ENCODE measurements at regions not wholly inside any gene's neighbourhood (a gene's known extent, or its start where the extent isn't known, plus 50 kb on each side); places are given as distances from the start of the nearest gene placed in this dataset.

- no peak for TF ChIP-seq CTCF (IDR thresholded peaks at IDR 0.05; ENCODE audit: extremely low read depth, low read depth, low read length)
- H3K27me3 ChIP-seq (ENCODE audit: insufficient read depth, low read length), result no peaks in the 10 kb centered on the region
- no peak overlapping the region for H3K27ac ChIP-seq (ENCODE audit: low read depth, low read length)
- no peak overlapping the region for H3K4me2 ChIP-seq (ENCODE audit: insufficient read depth, low read length)
- H2AFZ ChIP-seq (ENCODE audit: low read length), result no peak overlapping the region
- H3K79me2 ChIP-seq (ENCODE audit: insufficient read depth, low read length), result no peaks in the 10 kb centered on the region
- no peak overlapping the region for H3K4me3 ChIP-seq (ENCODE audit: insufficient read depth, low read length)
- no peak for DNase-seq (ENCODE audit: insufficient read length, low spot score, missing footprints)
- H3K36me3 ChIP-seq (ENCODE audit: insufficient read depth, low read length), result no peaks in the 10 kb centered on the region
- H4K20me1 ChIP-seq (ENCODE audit: insufficient read depth, low read length), result no peaks in the 10 kb centered on the region
- H3K4me1 ChIP-seq (ENCODE audit: insufficient read depth, low read length), result no peaks in the 10 kb centered on the region
- no peaks in the 10 kb centered on the region for H3K9me3 ChIP-seq (ENCODE audit: low read depth, low read length)
Observed at GRCh38 chr3:162353414-162353813, 856.8 kb downstream of the OTOL1 start.

DNA sequence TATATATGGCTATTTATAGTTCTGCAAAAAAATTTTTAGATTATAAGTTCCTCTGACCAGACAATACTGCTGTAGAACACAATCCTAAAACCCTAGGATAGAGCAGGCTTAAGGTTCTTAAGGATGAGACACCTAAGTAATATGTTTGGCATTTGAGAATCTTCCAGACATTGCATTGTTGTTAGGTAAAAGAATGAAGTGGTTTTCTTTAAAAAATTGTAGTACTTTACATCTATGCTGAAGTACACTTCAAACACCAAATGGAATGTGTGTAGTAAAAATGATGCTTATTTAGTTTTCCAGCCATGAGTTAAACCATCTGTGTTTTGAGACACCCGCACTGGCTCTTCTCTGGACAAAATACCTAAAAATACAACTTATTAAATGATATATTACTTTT lies 857.7 kb downstream of the OTOL1 start:
- H4K20me1 ChIP-seq (ENCODE audit: insufficient read depth, low read length), result no peaks in the 10 kb centered on the region
- H3K4me2 ChIP-seq (ENCODE audit: insufficient read depth, low read length), result no peak overlapping the region
- no peak overlapping the region for H3K27ac ChIP-seq (ENCODE audit: low read depth, low read length)
- H3K4me3 ChIP-seq (ENCODE audit: insufficient read depth, low read length), result no peak overlapping the region
- no peaks in the 10 kb centered on the region for H3K9me3 ChIP-seq (ENCODE audit: low read depth, low read length)
- DNase-seq (ENCODE audit: insufficient read length, low spot score, missing footprints), result no peak
- H3K79me2 ChIP-seq (ENCODE audit: insufficient read depth, low read length), result no peaks in the 10 kb centered on the region
- H2AFZ ChIP-seq (ENCODE audit: low read length), result no peak overlapping the region
- H3K27me3 ChIP-seq (ENCODE audit: insufficient read depth, low read length), result no peaks in the 10 kb centered on the region
- H3K4me1 ChIP-seq (ENCODE audit: insufficient read depth, low read length), result no peaks in the 10 kb centered on the region
- no peaks in the 10 kb centered on the region for H3K36me3 ChIP-seq (ENCODE audit: insufficient read depth, low read length)
- no peak for TF ChIP-seq CTCF (IDR thresholded peaks at IDR 0.05; ENCODE audit: extremely low read depth, low read depth, low read length)

DNA sequence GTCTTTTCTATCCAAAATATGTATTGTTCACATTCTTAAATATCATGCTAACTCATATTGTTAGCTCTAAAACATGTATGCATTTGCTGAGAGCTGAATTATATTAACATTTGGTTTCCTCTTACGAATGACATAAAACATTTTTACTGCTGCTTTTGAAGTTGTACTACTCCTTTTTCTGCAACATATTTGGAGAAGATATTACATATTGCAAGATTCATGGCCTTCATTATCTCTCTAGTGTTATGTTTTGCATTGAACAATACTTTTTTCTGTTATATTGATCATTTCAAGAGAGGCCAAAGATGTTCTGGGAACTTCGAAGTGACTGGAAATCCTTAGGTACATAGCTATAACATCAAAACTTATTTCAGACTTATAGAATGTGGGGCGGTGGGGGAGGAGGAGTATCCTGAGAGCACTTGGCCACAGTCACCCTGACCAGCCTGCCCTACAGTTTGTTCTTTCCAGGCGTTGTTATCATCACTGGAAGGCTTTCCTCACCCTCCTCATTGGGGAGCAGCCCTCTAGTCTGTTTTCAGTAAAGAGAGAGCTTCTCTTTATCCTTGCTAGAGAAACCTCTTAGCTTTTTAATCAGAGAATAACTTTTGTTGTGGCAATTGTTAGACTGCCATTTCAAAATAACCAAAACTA lies 868.6 kb downstream of the OTOL1 start:
- Histone ChIP-seq H2AFZ (ENCODE audit: low read length) (no peak overlapping the region), H3K36me3 (ENCODE audit: insufficient read depth, low read length) (no peaks in the 10 kb centered on the region), H4K20me1 (ENCODE audit: insufficient read depth, low read length) (no peaks in the 10 kb centered on the region), H3K4me2 (ENCODE audit: insufficient read depth, low read length) (no peak overlapping the region), H3K4me3 (ENCODE audit: insufficient read depth, low read length) (no peak overlapping the region), H3K4me1 (ENCODE audit: insufficient read depth, low read length) (no peaks in the 10 kb centered on the region), H3K27ac (ENCODE audit: low read depth, low read length) (no peak overlapping the region), H3K27me3 (ENCODE audit: insufficient read depth, low read length) (no peaks in the 10 kb centered on the region), H3K79me2 (ENCODE audit: insufficient read depth, low read length) (no peaks in the 10 kb centered on the region), H3K9me3 (ENCODE audit: low read depth, low read length) (no peaks in the 10 kb centered on the region)
- no peak for TF ChIP-seq CTCF (IDR thresholded peaks at IDR 0.05; ENCODE audit: extremely low read depth, low read depth, low read length)
- no peak for DNase-seq (ENCODE audit: insufficient read length, low spot score, missing footprints)

- peak overlapping the region; percentile 55 for H3K4me2 ChIP-seq (ENCODE audit: insufficient read depth, low read length)
- peak overlapping the region; percentile 12 for H3K4me3 ChIP-seq (ENCODE audit: insufficient read depth, low read length)
- no peak for TF ChIP-seq CTCF (IDR thresholded peaks at IDR 0.05; ENCODE audit: extremely low read depth, low read depth, low read length)
- H3K9me3 ChIP-seq (ENCODE audit: low read depth, low read length), result no peaks in the 10 kb centered on the region
- no peaks in the 10 kb centered on the region for H3K4me1 ChIP-seq (ENCODE audit: insufficient read depth, low read length)
- no peaks in the 10 kb centered on the region for H3K27me3 ChIP-seq (ENCODE audit: insufficient read depth, low read length)
- H2AFZ ChIP-seq (ENCODE audit: low read length), result peak overlapping the region; percentile 49
- no peaks in the 10 kb centered on the region for H3K36me3 ChIP-seq (ENCODE audit: insufficient read depth, low read length)
- no peaks in the 10 kb centered on the region for H4K20me1 ChIP-seq (ENCODE audit: insufficient read depth, low read length)
- DNase-seq (ENCODE audit: insufficient read length, low spot score, missing footprints), result no peak
- H3K79me2 ChIP-seq (ENCODE audit: insufficient read depth, low read length), result no peaks in the 10 kb centered on the region
- no peak overlapping the region for H3K27ac ChIP-seq (ENCODE audit: low read depth, low read length)
Observed at GRCh38 chr3:162366166-162366766, 869.7 kb downstream of the OTOL1 start.

Data from osteoblast (primary cell).